GM21423 (cell line): ENCODE measurements at regions not wholly inside any gene's neighbourhood (a gene's known extent, or its start where the extent isn't known, plus 50 kb on each side); places are given as distances from the start of the nearest gene placed in this dataset.
"Not testable (repeated sequence)": the region's sequence is repeated elsewhere in the genome, so short reads cannot be mapped to it uniquely, and the experiment has no call there.

ENCODE experiments used
- ATAC-seq: cut with Tn5 transposase; IDR thresholded peaks from one replicate; pipeline ENCODE4 v1.9.1; 2021; ENCODE audit warnings: mild to moderate bottlenecking, moderate library complexity; ENCODE audit not compliant: unreplicated experiment

DNA sequence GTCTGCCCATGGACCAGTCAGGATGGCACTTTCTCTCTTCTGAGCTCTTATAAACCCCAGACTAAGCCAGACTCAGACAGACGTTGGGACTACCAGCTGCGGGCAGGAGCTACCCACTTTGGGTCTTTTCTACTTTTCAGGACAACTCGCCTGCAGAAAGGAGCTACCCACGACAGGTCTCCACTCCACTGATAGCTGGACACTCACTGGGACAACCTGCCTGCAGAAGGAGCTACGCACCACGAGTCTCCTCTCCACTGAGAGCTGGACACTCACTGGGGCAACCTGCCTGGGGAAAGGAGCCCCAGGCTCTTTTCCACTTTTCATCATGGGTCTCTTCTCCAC, 1440.2 kb upstream of the ACO1 start:
- ATAC-seq, result no peak

DNA sequence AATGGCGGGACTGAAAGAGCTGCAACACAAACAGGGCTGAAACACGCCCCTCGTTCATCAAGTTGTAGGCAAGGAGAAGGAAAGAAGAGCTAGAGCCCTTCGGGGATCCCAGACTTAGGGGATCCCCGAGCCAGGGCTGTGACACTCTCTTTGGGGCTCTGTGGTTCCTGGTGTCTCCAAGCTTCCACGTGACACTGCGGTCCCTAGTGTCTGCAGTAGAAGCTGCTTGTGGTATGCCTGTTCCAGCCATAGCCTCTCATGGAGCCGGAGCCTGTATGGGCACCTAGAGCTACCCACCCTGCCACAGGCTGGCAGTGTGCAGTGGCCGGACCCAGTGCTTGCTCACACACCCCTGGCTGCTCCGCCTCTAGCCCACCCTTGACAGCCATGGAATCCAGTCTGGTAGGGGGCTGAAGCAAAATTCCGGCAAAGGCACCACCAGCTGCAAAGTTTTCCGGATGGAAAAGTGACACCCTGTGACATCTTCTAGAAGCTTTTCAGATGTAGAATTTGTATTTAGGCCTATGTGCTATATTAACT, 1439.6 kb upstream of the ACO1 start:
- ATAC-seq, result no peak

DNA sequence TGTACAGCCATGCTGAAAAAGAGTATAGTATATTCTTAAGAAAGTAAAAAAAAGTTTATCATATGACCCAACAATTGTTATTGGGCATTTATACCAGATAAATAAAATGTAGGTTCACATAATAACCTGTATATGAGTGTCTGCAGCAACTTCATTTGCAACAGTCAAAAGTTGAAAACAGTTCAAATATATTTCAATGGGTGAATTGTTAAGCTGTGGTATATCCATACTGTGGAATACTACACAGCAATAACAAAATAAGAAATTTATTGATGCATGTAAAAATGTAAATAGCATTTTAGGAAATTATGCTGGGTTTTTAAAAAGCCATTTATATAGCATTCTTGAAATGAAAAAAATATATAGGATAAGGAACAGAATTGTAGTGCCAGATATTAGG, 1420.1 kb upstream of the ACO1 start:
- ATAC-seq, result no peak

DNA sequence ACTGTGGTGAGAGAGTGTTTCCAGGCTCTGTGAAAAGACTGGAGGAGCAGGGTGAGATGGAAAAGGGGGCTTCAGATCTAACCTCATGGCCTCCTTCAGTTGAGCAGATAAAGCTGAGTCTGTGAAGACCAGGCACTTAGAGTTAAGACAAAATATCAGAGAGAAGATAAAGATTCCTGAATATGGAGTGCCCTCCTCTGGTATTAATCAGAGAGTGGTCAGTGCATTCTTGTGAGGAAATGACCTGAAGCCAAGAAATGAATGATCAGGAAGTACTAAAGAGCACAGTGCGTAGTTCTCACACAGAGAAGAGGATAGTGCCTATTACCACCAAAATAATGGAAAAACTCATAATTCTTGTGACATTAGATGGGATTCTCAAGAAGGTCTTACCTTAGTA, 1417.0 kb upstream of the ACO1 start:
- ATAC-seq, result no peak

GRCh38 chr9:30970186-30970585, 1414.3 kb upstream of the ACO1 start:
- no peak for ATAC-seq

- no peak for ATAC-seq
These were observed 1413.6 kb upstream of the ACO1 start for GRCh38 chr9:30970812-30971211.

DNA sequence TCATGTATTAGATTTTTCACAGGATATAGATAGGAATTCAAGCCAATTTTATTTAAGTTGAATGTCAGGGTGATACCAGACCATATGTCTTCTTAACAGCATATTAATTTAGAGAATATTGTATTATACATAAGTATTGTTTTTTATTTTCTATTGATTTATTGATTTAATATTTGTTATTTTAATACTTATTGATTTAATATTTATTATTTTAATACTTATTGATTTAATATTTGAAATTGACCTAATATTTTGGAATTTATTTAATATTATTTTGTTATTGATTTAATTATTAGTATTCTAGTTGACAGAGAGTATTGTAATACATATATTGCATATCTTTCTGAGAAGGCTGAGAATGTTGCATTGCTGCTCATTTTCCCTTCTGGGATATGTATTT, 1411.8 kb upstream of the ACO1 start:
- no peak for ATAC-seq

GRCh38 chr9:30977965-30978364, 1406.5 kb upstream of the ACO1 start:
- ATAC-seq, result no peak

DNA sequence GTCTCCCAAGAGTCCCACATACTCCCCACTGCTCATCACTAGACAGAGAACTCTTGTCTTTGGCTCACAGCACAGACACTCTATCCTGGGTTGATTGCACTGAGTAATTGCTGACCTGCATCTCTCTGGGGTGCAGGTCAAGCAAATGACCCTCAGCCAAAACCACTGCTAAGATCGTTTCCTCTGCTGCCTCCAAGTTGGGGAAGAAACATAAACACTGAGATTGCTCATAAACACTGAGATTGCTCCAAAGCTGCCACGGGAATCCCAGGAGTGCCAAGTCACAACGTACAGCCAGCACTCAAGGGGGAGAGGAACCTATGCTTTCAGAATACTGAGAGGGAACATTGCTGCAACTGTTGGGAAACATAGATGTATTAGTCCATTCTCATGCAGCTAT, 1402.1 kb upstream of the ACO1 start:
- ATAC-seq, result no peak

DNA sequence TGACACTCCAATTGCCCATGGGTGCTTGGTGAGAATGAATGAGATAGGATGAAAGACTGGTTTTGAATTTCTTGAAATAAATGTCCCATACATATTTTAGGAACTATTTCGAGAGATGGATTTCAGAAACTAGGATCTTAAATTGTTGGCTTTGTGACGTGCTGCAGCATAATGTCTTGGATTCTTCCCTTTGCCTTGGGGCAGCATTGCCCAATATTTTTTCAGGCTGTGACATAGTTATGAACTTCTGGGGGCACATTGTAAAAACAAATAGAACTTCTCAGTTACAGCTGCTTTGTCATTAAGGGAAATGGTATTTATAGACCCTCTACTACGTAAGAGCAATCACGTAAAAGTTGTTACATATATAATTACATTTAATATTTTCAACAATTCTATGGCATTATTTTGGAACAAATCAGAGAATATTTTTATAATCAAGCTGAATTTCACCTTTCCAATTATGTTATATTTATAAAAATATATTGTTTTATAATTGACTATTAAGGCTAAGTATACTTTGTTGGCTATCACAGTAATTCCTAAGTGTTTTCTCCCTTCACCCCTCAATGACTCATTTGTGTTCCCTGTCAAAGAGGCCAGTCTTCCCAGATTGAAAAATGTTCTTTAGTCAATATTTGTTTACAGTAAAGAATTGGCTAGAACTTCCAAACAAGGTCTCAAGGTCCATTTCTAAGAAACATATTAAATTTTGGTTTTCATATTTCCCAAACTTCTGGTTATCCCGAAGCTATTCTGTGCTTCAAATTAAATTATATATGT, 1388.3 kb upstream of the ACO1 start:
- ATAC-seq, result no peak

DNA sequence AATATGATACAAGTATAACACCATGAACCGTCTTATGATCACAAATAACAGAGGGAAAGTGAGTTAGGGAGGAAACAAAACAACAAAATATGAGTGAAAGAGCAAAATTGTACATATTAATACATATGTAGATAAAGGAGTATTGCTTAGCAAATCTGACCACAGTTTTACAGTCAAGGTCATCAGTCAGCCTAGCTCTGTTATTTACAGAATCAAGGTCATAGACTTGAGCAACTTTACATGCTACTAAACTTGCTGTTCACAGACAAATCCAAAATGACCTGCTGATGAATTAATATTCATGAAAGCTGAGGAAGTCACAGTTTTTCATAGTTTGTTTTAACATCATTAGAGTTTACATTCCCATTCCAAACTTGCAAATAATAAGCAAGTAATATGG, 1387.7 kb upstream of the ACO1 start:
- no peak for ATAC-seq

DNA sequence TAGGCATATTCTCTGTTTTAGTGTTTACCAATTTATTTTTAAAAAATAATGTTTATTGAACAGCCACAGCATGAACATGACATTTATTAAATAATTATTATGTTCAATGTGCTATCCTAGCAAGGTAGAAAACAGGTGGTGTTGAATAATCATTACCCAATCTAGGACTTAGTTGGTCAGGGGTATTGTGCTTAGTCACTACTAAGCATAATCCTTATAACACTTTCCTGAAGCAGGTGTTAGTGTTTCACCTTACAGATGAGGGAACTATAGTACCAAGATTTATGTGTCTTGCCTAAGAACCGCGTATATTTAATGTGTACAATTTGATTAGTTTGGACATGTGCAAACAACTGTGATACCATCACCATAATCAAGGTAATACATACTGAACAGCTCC, 1387.2 kb upstream of the ACO1 start:
- ATAC-seq, result no peak

DNA sequence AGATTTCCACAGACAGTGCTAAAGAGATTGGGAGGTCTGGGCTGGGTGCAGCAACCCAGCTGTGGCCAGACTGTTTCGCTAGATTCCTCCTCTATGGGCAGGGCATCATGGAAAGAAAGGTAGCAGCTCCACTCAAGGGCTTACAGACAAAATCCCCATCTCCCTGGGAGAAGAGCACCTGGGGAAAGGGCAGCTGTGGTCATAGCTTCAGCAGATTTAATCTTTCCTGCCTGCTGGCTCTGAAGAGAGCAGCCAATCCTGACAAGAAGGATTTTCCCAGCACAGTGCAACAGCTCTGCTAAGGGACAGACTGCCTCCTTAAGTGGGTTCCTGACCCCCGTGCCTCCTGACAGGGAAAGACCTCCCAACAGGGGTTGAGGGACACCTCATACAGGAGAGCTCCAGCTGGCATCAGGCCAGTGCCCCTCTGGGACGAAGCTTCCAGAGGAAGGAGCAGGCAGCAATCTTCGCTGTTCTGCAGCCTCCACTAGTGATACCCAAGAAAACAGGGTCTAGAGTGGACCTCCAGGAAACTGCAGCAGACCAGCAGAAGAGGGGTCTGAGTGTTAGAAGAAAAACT, 1379.3 kb upstream of the ACO1 start:
- ATAC-seq, result no peak

DNA sequence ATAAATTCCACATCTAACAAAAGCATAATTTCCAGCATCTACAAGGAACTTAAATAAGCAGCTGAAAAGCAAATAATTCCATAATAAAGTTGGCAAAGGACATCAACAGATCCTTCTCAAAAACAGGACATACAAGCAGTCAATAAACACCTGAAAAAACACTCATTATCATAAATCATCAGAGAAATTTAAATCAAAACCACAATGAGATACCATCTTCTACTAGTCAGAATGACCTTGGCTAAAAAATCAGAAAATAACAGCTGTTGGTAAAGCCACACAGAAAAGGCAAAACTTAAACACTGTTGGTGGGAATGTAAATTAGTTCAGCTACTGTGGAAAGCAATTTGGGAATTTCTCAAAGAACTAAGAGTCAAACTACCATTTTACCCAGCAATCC, 1371.1 kb upstream of the ACO1 start:
- no peak for ATAC-seq

GRCh38 chr9:31023847-31024246, 1360.6 kb upstream of the ACO1 start:
- no peak for ATAC-seq

DNA sequence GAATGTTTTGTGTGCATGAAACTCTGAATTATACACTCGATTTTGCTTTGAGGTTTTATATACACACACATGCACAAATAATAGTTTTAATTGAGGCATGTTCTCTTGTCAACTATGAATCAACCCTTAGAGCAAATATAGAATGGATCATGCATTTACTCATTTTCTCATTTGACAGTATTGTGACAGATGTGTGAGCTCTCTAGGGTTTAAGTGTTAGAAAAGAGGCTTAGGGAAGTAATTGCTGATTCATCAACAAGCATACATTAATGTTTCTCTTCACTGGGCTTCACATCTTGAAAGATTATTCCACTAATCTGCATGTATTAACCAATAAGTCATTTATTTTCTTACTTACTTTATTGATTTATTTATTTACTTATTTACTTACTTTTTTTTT, 1356.8 kb upstream of the ACO1 start:
- ATAC-seq, result no peak

DNA sequence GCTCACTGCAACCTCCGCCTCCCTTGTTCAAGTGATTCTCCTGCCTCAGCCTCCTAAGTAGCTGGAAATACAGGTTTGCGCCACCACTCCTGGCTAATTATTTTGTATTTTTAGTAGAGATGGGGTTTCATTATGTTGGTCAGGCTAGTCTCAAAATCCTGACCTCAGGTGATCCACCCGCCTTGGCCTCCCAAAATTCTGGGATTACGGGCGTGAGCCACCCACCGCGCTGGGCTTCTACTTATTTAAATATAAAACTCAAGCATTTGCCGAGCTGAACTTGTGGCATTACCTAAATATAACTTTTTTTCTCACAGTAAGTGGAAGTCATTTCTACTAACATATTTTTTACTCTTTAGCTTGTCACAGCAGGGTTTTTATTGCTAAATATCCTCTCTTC, 1356.3 kb upstream of the ACO1 start:
- no peak for ATAC-seq

GRCh38 chr9:31030741-31031202, 1353.7 kb upstream of the ACO1 start:
- no peak for ATAC-seq

GRCh38 chr9:31032206-31032605, 1352.2 kb upstream of the ACO1 start:
- ATAC-seq, result no peak

- ATAC-seq, result no peak
These were observed 1350.1 kb upstream of the ACO1 start for GRCh38 chr9:31034311-31034710.

DNA sequence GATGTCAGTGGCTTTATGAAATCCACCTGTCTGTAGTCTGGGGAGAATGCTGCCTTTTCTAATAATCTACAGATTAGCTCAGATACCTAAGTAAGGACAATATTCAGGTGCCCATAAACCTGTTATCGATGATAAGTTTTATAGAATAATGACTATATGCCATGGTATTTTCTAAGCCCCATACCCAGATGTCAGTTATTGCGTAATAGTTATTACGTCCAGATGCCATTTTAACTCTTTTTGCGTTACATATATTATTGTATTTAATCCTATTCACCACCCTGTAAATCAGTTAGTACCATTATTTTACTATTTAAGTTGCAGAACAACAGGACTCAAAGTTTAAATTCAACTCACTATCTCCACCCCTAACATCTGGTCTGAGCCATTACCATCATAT, 1343.9 kb upstream of the ACO1 start:
- ATAC-seq, result no peak

- no peak for ATAC-seq
These were observed 1338.6 kb upstream of the ACO1 start for GRCh38 chr9:31045810-31046209.

DNA sequence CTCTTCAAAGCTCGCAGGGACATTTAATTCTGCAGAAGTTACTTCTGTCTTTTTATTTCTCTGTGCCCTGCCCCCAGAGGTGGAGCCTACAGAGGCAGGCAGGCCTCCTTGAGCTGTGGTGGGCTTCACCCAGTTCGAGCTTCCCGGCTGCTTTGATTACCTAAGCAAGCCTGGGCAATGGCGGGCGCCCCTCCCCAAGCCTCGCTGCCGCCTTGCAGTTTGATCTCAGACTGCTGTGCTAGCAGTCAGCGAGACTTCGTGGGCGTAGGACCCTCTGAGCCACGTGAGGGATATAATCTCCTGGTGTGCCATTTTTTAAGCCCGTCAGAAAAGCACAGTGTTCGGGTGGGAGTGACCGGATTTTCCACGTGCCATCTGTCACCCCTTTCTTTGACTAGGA, 1322.9 kb upstream of the ACO1 start:
- not testable (repeated sequence) for ATAC-seq
